Activated CD4-positive, alpha-beta T cell treated with anti-CD3 and anti-CD28 coated beads for 36 hours (primary cell): ENCODE measurements at regions not wholly inside any gene's neighbourhood (a gene's known extent, or its start where the extent isn't known, plus 50 kb on each side); places are given as distances from the start of the nearest gene placed in this dataset.
A peak's percentile ranks its signal among the peaks of the same experiment; 100 is the strongest.

Experiments used
- ATAC-seq: fragments of 200-7000 bp; cut with Tn5 transposase; one replicate; pipeline ENCODE4 v1.10.0; 2021; ENCODE audit warnings: mild to moderate bottlenecking, moderate library complexity
- CTCF ChIA-PET: fragments of 350-600 bp; sonication (Branson Sonifier 250); formaldehyde crosslinking; loops from one replicate; lab custom pipeline; 2021; ENCODE audit warnings: antibody characterized with exemption; lab: Charles Lee
- POLR2A ChIA-PET: fragments of 350-600 bp; sonication (Branson Sonifier 250); formaldehyde crosslinking; loops from one replicate; lab custom pipeline; 2021; ENCODE audit warnings: antibody characterized with exemption, inconsistent platforms; lab: Charles Lee
- DNase-seq: peaks from one replicate; pipeline ENCODE4 v3.0.0-alpha.2; 2020
- H3K27ac Mint-ChIP-seq: one replicate; pipeline ENCODE4 v1.8.0; 2021; ENCODE audit warnings: mixed read lengths
- H3K27me3 Mint-ChIP-seq: one replicate; pipeline ENCODE4 v1.8.0; 2021; ENCODE audit warnings: mixed read lengths
- H3K36me3 Mint-ChIP-seq: one replicate; pipeline ENCODE4 v1.8.0; 2021; ENCODE audit warnings: low read depth, mixed read lengths
- H3K4me1 Mint-ChIP-seq: one replicate; pipeline ENCODE4 v1.8.0; 2021; ENCODE audit warnings: mixed read lengths
- H3K4me3 Mint-ChIP-seq: one replicate; pipeline ENCODE4 v1.8.0; 2021; ENCODE audit warnings: mild to moderate bottlenecking, moderate library complexity, mixed read lengths
- H3K9me3 Mint-ChIP-seq: one replicate; pipeline ENCODE4 v1.8.0; 2021; ENCODE audit warnings: low read depth, mixed read lengths
- intact Hi-C, 2 experiments: fragments of 100-400 bp; cut with DNase I in 1 of 2; cut with micrococcal nuclease in 1 of 2; formaldehyde crosslinking; loops; one replicate each; pipeline versions ENCODE4 v1.14.2 to v1.15.1; 2022 to 2024; cut with DNase I, micrococcal nuclease

DNA sequence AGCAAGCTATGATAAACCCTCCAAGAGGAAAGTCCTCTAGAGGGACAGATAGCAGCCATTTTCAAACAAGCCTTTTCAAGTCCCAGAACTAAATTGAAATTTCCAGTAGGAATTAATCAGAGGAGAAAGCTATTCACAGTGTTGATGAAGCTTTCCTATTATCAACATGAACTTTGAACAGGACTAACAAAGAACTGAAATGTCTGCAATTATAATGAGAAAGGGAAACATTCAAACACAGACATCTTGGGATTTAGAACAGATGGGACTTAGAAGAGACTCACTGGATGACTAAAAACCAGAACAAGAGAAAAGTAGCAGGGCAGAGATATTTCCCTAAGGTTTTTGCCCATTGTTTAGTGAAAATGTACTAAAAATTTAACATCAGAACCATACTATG, 622.1 kb upstream of the UBE2E2 start:
- H3K36me3 Mint-ChIP-seq = no peaks in the 10 kb centered on the region
- no peaks in the 10 kb centered on the region for H3K27me3 Mint-ChIP-seq
- intact Hi-C loops = no loop called here
- no peak overlapping the region for H3K4me3 Mint-ChIP-seq
- H3K9me3 Mint-ChIP-seq = peaks cover 2% of the 10 kb centered on the region
- no peaks in the 10 kb centered on the region for H3K4me1 Mint-ChIP-seq
- no peak overlapping the region for H3K27ac Mint-ChIP-seq
- DNase-seq (no peak), ATAC-seq (no peak)
- ChIA-PET POLR2A (no interaction called here), CTCF (interaction anchor here (0.6 to 1.6 kb wide), 2 partner anchors 17 to 1029 kb away, joined by 3 read pairs; no protein-coding TSS in a partner anchor)

DNA sequence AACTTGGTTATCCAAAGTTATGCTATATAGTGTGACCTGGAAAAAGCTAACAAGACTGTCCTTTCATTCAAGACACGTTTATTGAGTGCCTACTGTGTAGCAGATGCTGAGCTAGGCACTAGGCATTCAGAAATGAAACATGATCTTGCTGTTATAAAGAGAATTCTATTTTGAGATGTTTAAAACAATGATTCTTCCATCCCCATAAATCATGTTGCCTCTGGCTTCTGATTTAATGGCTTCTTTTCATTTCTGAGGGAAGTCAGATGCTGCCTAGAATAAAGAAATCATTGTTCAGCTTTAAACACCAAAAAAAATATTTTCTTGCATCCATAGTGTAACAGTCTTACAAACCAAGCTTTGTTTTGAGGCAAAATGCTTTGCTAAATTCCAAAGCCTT, 620.9 kb upstream of the UBE2E2 start:
- peaks cover 2% of the 10 kb centered on the region for H3K9me3 Mint-ChIP-seq
- ChIA-PET CTCF (no interaction called here), POLR2A (no interaction called here)
- no peaks in the 10 kb centered on the region for H3K36me3 Mint-ChIP-seq
- intact Hi-C loops = no loop called here
- H3K4me1 Mint-ChIP-seq = no peaks in the 10 kb centered on the region
- no peaks in the 10 kb centered on the region for H3K27me3 Mint-ChIP-seq
- no peak overlapping the region for H3K27ac Mint-ChIP-seq
- no peak overlapping the region for H3K4me3 Mint-ChIP-seq
- no peak for ATAC-seq
- no peak for DNase-seq

DNA sequence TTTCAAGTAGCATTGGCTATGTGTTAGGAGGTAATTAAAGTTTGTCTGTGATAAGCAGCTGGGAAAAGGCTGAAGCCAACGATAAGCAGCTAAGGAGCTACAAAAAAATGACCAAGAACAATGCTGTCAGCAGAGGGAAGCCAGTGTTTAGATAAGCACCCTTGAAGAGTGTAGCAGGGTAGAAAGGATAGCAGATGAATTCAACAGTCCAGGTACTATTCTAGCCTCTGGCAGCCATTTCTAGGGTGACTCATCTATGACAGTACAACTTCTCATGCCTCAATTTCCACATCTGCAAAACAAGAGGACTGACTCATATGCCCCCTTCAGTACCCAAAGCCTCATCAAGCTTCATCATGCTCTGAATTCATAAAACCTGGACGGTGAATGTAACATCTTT, 617.6 kb upstream of the UBE2E2 start:
- peak; percentile 53 for ATAC-seq
- H3K36me3 Mint-ChIP-seq = no peaks in the 10 kb centered on the region
- DNase-seq = no peak
- no peak overlapping the region for H3K27ac Mint-ChIP-seq
- intact Hi-C loops = no loop called here
- H3K4me1 Mint-ChIP-seq = no peaks in the 10 kb centered on the region
- no peak overlapping the region for H3K4me3 Mint-ChIP-seq
- no peaks in the 10 kb centered on the region for H3K27me3 Mint-ChIP-seq
- POLR2A ChIA-PET = no interaction called here
- H3K9me3 Mint-ChIP-seq = peaks cover 2% of the 10 kb centered on the region
- CTCF ChIA-PET = no interaction called here

DNA sequence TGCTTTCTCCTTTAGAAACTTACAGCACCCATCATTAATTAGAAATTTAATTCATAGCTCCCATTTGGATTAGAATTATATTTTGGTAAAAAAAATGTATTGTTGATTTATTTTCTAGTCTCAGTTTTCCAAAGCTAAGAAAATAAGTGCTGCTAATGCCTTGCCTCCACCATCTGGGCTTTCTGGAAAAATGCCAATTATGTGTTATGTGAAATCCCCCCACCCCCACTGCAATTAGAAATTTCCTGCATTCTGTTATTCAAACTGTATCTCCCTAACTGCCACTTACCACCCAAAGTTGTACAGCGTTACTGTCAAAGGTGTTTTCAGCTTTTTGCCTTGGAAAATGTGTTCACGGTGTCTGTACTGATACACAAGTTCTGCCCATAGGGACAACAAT, 617.2 kb upstream of the UBE2E2 start:
- no peak overlapping the region for H3K27ac Mint-ChIP-seq
- H3K27me3 Mint-ChIP-seq = no peaks in the 10 kb centered on the region
- no peak overlapping the region for H3K4me3 Mint-ChIP-seq
- ATAC-seq (no peak), DNase-seq (no peak)
- no peaks in the 10 kb centered on the region for H3K36me3 Mint-ChIP-seq
- ChIA-PET POLR2A (no interaction called here), CTCF (no interaction called here)
- peaks cover 2% of the 10 kb centered on the region for H3K9me3 Mint-ChIP-seq
- no peaks in the 10 kb centered on the region for H3K4me1 Mint-ChIP-seq
- intact Hi-C loops = no loop called here

DNA sequence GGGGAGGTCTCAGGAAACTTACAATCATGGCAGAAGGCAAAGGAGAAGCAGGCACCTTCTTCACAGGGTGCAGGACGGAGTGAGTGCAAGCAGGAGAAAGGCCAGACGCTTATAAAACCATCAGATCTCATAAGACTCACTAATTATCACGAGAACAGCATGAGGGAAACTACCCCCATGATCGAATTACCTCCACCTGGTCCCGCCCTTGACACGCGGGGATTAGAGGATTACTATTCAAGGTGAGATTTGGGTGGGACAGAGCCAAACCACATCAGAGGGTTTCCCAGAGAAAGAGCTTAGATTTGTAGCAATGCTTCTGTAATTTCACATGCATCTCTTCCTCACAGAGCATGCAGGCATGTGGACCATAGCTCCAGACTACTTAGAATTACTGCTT, 615.7 kb upstream of the UBE2E2 start:
- Mint-ChIP-seq H3K4me1 (no peaks in the 10 kb centered on the region), H3K9me3 (peaks cover 2% of the 10 kb centered on the region), H3K36me3 (no peaks in the 10 kb centered on the region), H3K27me3 (no peaks in the 10 kb centered on the region), H3K4me3 (no peak overlapping the region), H3K27ac (no peak overlapping the region)
- POLR2A ChIA-PET = no interaction called here
- ATAC-seq = no peak
- intact Hi-C loops = no loop called here
- DNase-seq = no peak
- CTCF ChIA-PET = no interaction called here

DNA sequence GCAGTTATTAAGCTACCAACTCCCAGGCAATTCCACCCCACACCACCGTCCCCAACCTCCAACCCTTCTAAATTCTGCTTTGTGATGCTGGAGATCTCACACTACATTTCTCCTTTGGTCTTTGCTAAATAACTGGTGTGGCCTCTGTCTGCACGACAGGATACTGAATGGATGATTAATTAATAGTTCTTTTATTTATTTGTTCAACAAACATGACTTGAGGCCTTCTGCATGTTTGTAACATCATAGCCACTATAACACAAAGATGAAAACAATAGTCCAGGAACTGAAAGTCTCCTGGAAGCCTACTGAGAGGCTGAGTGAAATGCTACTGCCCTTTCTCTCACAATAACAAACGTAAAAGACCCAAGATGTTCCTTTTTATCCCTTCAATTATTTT, 609.5 kb upstream of the UBE2E2 start:
- ATAC-seq = no peak
- Mint-ChIP-seq H3K27me3 (no peaks in the 10 kb centered on the region), H3K4me3 (no peak overlapping the region), H3K4me1 (no peaks in the 10 kb centered on the region), H3K27ac (no peak overlapping the region), H3K9me3 (no peaks in the 10 kb centered on the region), H3K36me3 (no peaks in the 10 kb centered on the region)
- ChIA-PET POLR2A (no interaction called here), CTCF (interaction anchor here (0.9 kb wide), 1 partner anchor 14 kb away, joined by 4 read pairs; no protein-coding TSS in a partner anchor)
- no peak for DNase-seq
- intact Hi-C loops = no loop called here

DNA sequence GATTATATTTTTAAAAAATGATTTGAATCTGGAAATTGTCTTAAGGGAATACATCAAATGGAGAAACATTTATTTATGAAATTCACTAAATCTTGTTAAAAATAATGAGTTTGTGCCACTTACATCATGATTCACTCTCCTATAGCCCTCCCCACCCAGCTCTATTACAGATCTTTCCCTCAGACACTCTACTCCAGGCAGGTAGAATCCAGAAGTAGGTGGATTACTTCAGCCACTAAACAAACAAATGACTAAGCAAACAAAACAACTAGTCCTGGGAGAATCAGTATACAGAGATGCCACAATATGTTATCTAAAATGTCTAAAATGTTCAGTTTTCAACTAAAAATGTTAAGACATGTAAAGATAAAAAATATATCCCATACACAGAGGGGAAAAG, 608.1 kb upstream of the UBE2E2 start:
- Mint-ChIP-seq H3K9me3 (no peaks in the 10 kb centered on the region), H3K27me3 (no peaks in the 10 kb centered on the region), H3K27ac (no peak overlapping the region), H3K36me3 (no peaks in the 10 kb centered on the region), H3K4me1 (no peaks in the 10 kb centered on the region), H3K4me3 (no peak overlapping the region)
- ChIA-PET POLR2A (no interaction called here), CTCF (no interaction called here)
- ATAC-seq = no peak
- no peak for DNase-seq
- intact Hi-C loops = no loop called here

DNA sequence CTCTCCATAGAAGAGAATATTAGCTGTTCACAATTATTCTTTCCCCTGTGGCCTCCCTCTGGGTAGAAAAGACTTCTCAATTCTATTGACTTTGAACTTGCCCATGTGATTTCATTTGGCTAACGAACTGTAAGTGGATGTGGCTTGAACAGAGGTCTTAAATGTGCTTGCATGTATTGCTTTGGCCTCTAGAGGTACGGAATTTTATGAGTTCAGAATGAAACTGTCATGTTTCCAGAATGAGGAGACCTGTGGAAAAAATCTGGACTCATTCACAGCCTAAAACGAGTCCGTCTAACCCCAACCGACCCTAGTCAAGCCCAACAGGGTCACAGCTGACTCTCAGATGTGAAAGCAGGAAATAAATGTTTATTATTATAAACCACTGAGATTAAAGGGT, 596.7 kb upstream of the UBE2E2 start:
- Mint-ChIP-seq H3K4me1 (no peaks in the 10 kb centered on the region), H3K27ac (no peak overlapping the region), H3K27me3 (no peaks in the 10 kb centered on the region), H3K4me3 (no peak overlapping the region), H3K36me3 (no peaks in the 10 kb centered on the region), H3K9me3 (no peaks in the 10 kb centered on the region)
- ChIA-PET CTCF (no interaction called here), POLR2A (no interaction called here)
- intact Hi-C loops = no loop called here
- no peak for DNase-seq
- no peak for ATAC-seq

DNA sequence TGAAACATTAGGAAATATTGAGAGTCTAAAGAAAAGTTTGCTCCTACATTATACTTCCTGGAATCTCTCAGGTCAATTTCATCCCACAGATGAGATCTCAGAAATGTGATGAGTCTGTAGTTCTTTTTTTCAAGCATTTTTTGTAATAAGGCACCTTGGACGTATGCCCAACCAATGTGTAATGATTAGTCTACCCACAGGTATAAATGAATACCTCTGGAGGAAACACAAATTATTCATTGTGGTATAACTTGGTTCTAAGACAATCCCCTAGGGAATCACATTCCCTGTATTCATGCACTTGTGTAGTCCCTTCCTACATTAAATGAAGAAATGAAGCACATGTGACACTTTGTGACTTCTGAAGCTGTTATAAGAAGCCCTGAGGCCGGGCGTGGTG, 596.2 kb upstream of the UBE2E2 start:
- ChIA-PET POLR2A (no interaction called here), CTCF (no interaction called here)
- no peak for ATAC-seq
- no peaks in the 10 kb centered on the region for H3K27me3 Mint-ChIP-seq
- H3K27ac Mint-ChIP-seq = no peak overlapping the region
- H3K36me3 Mint-ChIP-seq = no peaks in the 10 kb centered on the region
- DNase-seq = no peak
- no peaks in the 10 kb centered on the region for H3K4me1 Mint-ChIP-seq
- no peak overlapping the region for H3K4me3 Mint-ChIP-seq
- intact Hi-C loops = no loop called here
- H3K9me3 Mint-ChIP-seq = no peaks in the 10 kb centered on the region

DNA sequence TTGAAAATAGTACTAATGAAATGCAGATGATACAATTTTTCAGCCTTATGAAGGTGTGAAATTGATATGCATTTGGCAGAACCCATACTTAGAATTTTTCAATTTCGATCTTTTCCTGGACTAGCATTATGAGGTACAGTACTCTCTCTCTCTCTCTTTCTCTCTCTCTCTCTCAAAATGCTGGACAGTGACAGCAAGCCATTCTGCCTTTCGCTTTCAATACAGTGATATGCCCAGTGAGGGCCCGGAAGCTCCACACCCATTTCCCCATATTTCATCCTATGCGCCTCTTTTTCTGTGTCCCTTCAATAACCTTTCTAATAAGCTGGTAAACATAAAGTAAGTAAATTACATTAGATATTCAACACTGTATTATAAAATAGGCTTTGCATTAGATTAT, 595.0 kb upstream of the UBE2E2 start:
- DNase-seq (no peak), ATAC-seq (no peak)
- CTCF ChIA-PET = no interaction called here
- intact Hi-C loops = no loop called here
- H3K27me3 Mint-ChIP-seq = no peaks in the 10 kb centered on the region
- no peaks in the 10 kb centered on the region for H3K9me3 Mint-ChIP-seq
- no peak overlapping the region for H3K4me3 Mint-ChIP-seq
- POLR2A ChIA-PET = no interaction called here
- no peaks in the 10 kb centered on the region for H3K4me1 Mint-ChIP-seq
- H3K27ac Mint-ChIP-seq = no peak overlapping the region
- H3K36me3 Mint-ChIP-seq = no peaks in the 10 kb centered on the region

DNA sequence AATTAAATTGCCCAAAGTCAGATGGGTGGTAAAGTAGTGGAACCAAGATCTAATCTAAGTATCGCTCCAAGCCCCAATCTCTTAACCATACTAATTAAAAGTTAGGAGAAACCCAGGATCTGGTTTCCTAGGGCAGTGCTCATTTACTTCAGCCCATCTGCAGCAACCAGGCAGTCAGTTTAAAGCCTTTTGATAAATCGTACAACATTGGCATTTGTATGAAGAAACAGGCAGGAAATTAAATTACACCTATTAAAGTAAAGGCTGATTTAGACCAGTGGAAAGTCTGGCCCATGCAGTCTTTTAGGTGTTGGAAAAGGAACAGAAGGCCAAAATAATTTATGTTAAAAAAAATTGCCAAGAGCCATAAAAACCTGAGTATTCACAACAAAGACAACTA, 594.4 kb upstream of the UBE2E2 start:
- ATAC-seq (no peak), DNase-seq (no peak)
- ChIA-PET POLR2A (no interaction called here), CTCF (no interaction called here)
- H3K27me3 Mint-ChIP-seq = no peaks in the 10 kb centered on the region
- no peaks in the 10 kb centered on the region for H3K9me3 Mint-ChIP-seq
- H3K36me3 Mint-ChIP-seq = no peaks in the 10 kb centered on the region
- intact Hi-C loops = no loop called here
- H3K27ac Mint-ChIP-seq = no peak overlapping the region
- H3K4me3 Mint-ChIP-seq = no peak overlapping the region
- no peaks in the 10 kb centered on the region for H3K4me1 Mint-ChIP-seq

DNA sequence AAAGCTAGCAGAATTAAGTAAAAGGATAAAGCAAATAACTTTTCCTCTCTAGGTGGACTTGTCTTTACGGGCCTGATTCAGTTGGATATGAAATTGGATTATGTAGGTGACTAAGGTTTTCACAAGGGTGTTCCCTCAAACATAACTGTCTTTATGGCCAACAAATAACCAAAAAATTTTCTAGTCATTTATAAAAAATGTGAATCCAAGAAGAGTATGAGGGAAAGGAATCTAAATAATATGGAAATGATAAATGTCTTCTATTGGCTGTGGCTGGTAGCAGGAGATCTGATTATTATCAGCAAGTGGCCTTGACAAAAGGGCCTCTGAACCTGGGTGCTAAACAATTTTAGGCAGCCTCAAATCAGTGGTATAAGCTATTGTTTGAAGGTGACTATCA, 594.0 kb upstream of the UBE2E2 start:
- intact Hi-C loops = no loop called here

DNA sequence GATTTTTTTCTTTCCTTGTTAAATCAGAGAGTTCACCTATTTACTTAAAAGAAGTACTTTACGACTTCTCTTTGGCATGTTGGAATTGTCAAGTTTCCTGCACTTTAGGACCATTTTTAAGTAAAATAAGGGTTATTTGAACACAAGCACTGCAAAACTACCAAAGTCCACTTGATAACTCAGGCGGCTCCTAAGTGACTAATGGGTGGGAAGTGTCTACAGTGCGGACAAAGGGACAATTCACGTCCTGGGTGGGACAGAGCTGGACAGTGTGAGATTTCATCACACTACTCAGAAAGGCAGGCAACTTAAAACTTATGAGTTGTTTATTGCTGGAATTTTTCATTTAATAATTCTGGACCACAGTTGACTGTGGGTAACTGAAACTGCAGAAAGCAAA, 590.2 kb upstream of the UBE2E2 start:
- POLR2A ChIA-PET = no interaction called here
- ATAC-seq (no peak), DNase-seq (no peak)
- Mint-ChIP-seq H3K4me1 (no peaks in the 10 kb centered on the region), H3K27me3 (no peaks in the 10 kb centered on the region), H3K9me3 (peaks cover 2% of the 10 kb centered on the region), H3K4me3 (no peak overlapping the region), H3K27ac (no peak overlapping the region), H3K36me3 (no peaks in the 10 kb centered on the region)
- CTCF ChIA-PET = no interaction called here
- intact Hi-C loops = no loop called here

More for the DNA sequence above, 594.0 kb upstream of the UBE2E2 start:
- Mint-ChIP-seq H3K9me3 (no peaks in the 10 kb centered on the region), H3K4me1 (no peaks in the 10 kb centered on the region), H3K36me3 (no peaks in the 10 kb centered on the region), H3K27ac (no peak overlapping the region), H3K4me3 (no peak overlapping the region), H3K27me3 (no peaks in the 10 kb centered on the region)
- DNase-seq (no peak), ATAC-seq (no peak)
- POLR2A ChIA-PET = no interaction called here
- CTCF ChIA-PET = no interaction called here
